SK-N-SH treated with all-trans-retinoic acid at 6 μM for 48 hours (cell line): ENCODE measurements at regions not wholly inside any gene's neighbourhood (a gene's known extent, or its start where the extent isn't known, plus 50 kb on each side); places are given as distances from the start of the nearest gene placed in this dataset.

Experiments
- ATAC-seq: fragments of 200-7000 bp; cut with Tn5 transposase; 3 replicates; pipeline ENCODE4 v1.9.1; 2020; ENCODE audit warnings: mild to moderate bottlenecking, moderate library complexity
- ARNTL ChIP-seq: fragments of 450-650 bp; formaldehyde crosslinking; IDR thresholded peaks from 2 replicates; pipeline ENCODE4 v1.5.0; 2020; ENCODE audit warnings: low read depth, mild to moderate bottlenecking, moderate library complexity, borderline replicate concordance
- BACH2 ChIP-seq: fragments of 250-450 bp; sonication (Bioruptor Pico); IDR thresholded peaks from 2 replicates; pipeline ENCODE4 v1.9.0; 2021; ENCODE audit warnings: mild to moderate bottlenecking, borderline replicate concordance
- CSDC2 ChIP-seq: fragments of 250-450 bp; sonication (Bioruptor Pico); IDR thresholded peaks from 2 replicates; pipeline ENCODE4 v1.5.0; 2020; ENCODE audit warnings: mild to moderate bottlenecking, moderate library complexity
- CSRNP3 ChIP-seq: fragments of 250-450 bp; sonication (Bioruptor Pico); IDR thresholded peaks from 2 replicates; pipeline ENCODE4 v1.5.1; 2021; ENCODE audit warnings: mild to moderate bottlenecking, moderate library complexity
- ESRRG ChIP-seq: fragments of 250-450 bp; sonication (Bioruptor Pico); IDR thresholded peaks from 2 replicates; pipeline ENCODE4 v1.6.1; 2021; ENCODE audit warnings: mild to moderate bottlenecking
- ISL1 ChIP-seq: fragments of 250-450 bp; sonication (Bioruptor Pico); IDR thresholded peaks from 2 replicates; pipeline ENCODE4 v2.1.2; 2022; ENCODE audit warnings: mild to moderate bottlenecking, moderate library complexity
- OSR1 ChIP-seq: fragments of 250-450 bp; sonication (Bioruptor Pico); IDR thresholded peaks from 2 replicates; pipeline ENCODE4 v1.8.0; 2022; ENCODE audit warnings: moderate library complexity, mild to moderate bottlenecking, inconsistent platforms
- PATZ1 ChIP-seq: fragments of 250-450 bp; sonication (Bioruptor Pico); IDR thresholded peaks from 2 replicates; pipeline ENCODE4 v1.8.0; 2020; ENCODE audit warnings: mild to moderate bottlenecking, moderate library complexity, borderline replicate concordance
- PPARA ChIP-seq: fragments of 250-450 bp; sonication (Bioruptor Pico); IDR thresholded peaks from 2 replicates; pipeline ENCODE4 v1.5.0; 2020; ENCODE audit warnings: mild to moderate bottlenecking, borderline replicate concordance
- RARB ChIP-seq: fragments of 250-450 bp; sonication (Bioruptor Pico); IDR thresholded peaks from 2 replicates; pipeline ENCODE4 v1.8.0; 2021; ENCODE audit warnings: mild to moderate bottlenecking, moderate library complexity
- SNAI2 ChIP-seq: fragments of 250-450 bp; sonication (Bioruptor Pico); IDR thresholded peaks from 2 replicates; pipeline ENCODE4 v1.5.0; 2020; ENCODE audit warnings: mild to moderate bottlenecking, moderate library complexity
- TCF4 ChIP-seq: fragments of 250-450 bp; sonication (Bioruptor Pico); IDR thresholded peaks from 2 replicates; pipeline ENCODE4 v1.8.0; 2021; ENCODE audit warnings: mild to moderate bottlenecking, moderate library complexity, borderline replicate concordance
- TSHZ2 ChIP-seq: fragments of 250-450 bp; sonication (Bioruptor Pico); IDR thresholded peaks from 2 replicates; pipeline ENCODE4 v1.5.0; 2020; ENCODE audit warnings: mild to moderate bottlenecking, moderate library complexity
- ZC3H10 ChIP-seq: fragments of 250-450 bp; sonication (Bioruptor Pico); IDR thresholded peaks from 2 replicates; pipeline ENCODE4 v1.5.1; 2021; ENCODE audit warnings: mild to moderate bottlenecking, moderate library complexity
- ZFP3 ChIP-seq: fragments of 250-450 bp; sonication (Bioruptor Pico); IDR thresholded peaks from 2 replicates; pipeline ENCODE4 v1.5.0; 2020; ENCODE audit warnings: mild to moderate bottlenecking, moderate library complexity
- ZFP30 ChIP-seq: fragments of 450-650 bp; formaldehyde crosslinking; IDR thresholded peaks from 2 replicates; pipeline ENCODE4 v1.5.0; 2022; ENCODE audit warnings: mild to moderate bottlenecking, moderate library complexity
- ZNF565 ChIP-seq: fragments of 450-650 bp; formaldehyde crosslinking; conservative IDR thresholded peaks from 2 replicates; pipeline ENCODE4 v1.5.0; 2020; ENCODE audit warnings: low read depth, mild to moderate bottlenecking, moderate library complexity
- ZNF70 ChIP-seq: fragments of 450-650 bp; formaldehyde crosslinking; IDR thresholded peaks from 2 replicates; pipeline ENCODE4 v1.5.0; 2020; ENCODE audit warnings: mild to moderate bottlenecking, moderate library complexity
- ZNF8 ChIP-seq: fragments of 450-650 bp; formaldehyde crosslinking; IDR thresholded peaks from 2 replicates; pipeline ENCODE4 v1.5.0; 2020; ENCODE audit warnings: mild to moderate bottlenecking, moderate library complexity
- TF ChIP-seq, protein P1 (sequence below): fragments of 250-450 bp; sonication (Bioruptor Pico); IDR thresholded peaks from 2 replicates; pipeline ENCODE4 v1.5.1; 2020; ENCODE audit warnings: low read depth, mild to moderate bottlenecking, moderate library complexity
- TF ChIP-seq, protein P2 (sequence below): fragments of 250-450 bp; sonication (Bioruptor Pico); IDR thresholded peaks from 2 replicates; pipeline ENCODE4 v1.8.0; 2021; ENCODE audit warnings: low read depth, mild to moderate bottlenecking, moderate library complexity, borderline replicate concordance

- ATAC-seq, result no peak
- no peak for TF ChIP-seq SNAI2
Measured at GRCh38 chr5:60352992-60353599, 346.9 kb downstream of the DEPDC1B start.

DNA sequence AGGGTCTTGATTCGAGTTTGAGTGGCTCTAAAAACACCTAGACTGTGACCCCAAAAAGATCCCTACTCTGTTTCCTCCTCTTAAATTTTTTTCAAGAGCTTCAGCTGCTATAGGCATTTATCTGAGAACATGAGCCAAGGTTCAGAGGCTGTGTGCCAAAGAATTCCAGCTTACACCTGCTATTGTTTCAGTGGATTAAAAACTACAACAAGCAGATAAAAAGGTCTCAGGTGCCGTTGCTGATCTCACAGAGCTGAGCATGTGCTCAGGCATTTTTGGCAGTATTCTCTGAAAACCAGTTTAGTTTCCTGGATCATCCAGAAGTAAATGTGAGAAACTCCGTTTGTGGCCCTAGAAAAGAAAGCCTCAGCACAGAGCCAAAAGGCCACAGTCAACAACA, 349.2 kb downstream of the DEPDC1B start:
- ATAC-seq, result no peak
- TF ChIP-seq ZFP3 (CRISPR knock-in tag) (no peak), ZNF565 (no peak), ARNTL (CRISPR knock-in tag) (no peak), CSRNP3 (CRISPR knock-in tag) (no peak), ZNF70 (no peak), CSDC2 (no peak), TSHZ2 (no peak), RARB (CRISPR knock-in tag) (no peak), PATZ1 (CRISPR knock-in tag) (no peak), TCF4 (CRISPR knock-in tag) (no peak), OSR1 (no peak), ZNF8 (no peak), ISL1 (CRISPR knock-in tag) (no peak), ZFP30 (CRISPR knock-in tag) (no peak)

- TF ChIP-seq BACH2 (no peak), CSRNP3 (CRISPR knock-in tag) (no peak), TSHZ2 (no peak), ZNF565 (no peak), ZC3H10 (CRISPR knock-in tag) (no peak), PPARA (no peak), OSR1 (no peak), ZFP3 (CRISPR knock-in tag) (no peak), ESRRG (no peak), SNAI2 (no peak), ZFP30 (CRISPR knock-in tag) (no peak), RARB (CRISPR knock-in tag) (no peak), CSDC2 (no peak), ZNF70 (no peak), TCF4 (CRISPR knock-in tag) (no peak), ARNTL (CRISPR knock-in tag) (no peak)
- TF ChIP-seq, protein P1, sequence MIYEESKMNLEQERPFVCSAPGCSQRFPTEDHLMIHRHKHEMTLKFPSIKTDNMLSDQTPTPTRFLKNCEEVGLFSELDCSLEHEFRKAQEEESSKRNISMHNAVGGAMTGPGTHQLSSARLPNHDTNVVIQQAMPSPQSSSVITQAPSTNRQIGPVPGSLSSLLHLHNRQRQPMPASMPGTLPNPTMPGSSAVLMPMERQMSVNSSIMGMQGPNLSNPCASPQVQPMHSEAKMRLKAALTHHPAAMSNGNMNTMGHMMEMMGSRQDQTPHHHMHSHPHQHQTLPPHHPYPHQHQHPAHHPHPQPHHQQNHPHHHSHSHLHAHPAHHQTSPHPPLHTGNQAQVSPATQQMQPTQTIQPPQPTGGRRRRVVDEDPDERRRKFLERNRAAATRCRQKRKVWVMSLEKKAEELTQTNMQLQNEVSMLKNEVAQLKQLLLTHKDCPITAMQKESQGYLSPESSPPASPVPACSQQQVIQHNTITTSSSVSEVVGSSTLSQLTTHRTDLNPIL (CRISPR knock-in tag), result no peak
- TF ChIP-seq, protein P2, sequence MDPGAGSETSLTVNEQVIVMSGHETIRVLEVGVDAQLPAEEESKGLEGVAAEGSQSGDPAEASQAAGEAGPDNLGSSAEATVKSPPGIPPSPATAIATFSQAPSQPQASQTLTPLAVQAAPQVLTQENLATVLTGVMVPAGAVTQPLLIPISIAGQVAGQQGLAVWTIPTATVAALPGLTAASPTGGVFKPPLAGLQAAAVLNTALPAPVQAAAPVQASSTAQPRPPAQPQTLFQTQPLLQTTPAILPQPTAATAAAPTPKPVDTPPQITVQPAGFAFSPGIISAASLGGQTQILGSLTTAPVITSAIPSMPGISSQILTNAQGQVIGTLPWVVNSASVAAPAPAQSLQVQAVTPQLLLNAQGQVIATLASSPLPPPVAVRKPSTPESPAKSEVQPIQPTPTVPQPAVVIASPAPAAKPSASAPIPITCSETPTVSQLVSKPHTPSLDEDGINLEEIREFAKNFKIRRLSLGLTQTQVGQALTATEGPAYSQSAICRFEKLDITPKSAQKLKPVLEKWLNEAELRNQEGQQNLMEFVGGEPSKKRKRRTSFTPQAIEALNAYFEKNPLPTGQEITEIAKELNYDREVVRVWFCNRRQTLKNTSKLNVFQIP (CRISPR knock-in tag), result no peak
- no peak for ATAC-seq
Measured at GRCh38 chr5:60349891-60350415, 350.0 kb downstream of the DEPDC1B start.
